ENCODE measurements at regions not wholly inside any gene's neighbourhood (a gene's known extent, or its start where the extent isn't known, plus 50 kb on each side); places are given as distances from the start of the nearest gene placed in this dataset.
A peak's percentile ranks its signal among the peaks of the same experiment; 100 is the strongest.
"Not testable (repeated sequence)": the region's sequence is repeated elsewhere in the genome, so short reads cannot be mapped to it uniquely, and the experiment has no call there.

DNA sequence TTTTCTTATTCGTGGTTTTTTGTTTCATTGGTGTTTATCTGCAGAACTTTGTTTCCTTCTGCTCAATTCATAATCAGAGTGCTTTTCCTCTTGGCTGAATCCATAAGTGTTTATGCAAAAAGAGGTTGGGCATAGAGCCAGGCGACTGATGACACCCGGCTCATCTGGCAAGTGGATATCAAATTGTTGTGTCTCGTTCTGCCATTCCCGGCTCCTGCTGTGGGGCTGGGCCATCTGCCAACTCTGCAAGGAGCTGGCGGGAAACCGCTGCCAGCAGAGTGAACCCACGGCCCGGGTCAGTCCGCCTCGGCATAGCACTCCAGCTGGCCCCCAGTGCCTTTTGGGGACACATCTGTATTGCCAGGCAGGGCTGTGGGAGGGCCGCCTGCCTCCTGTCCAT is 83.0 kb upstream of the ROPN1B start:
- DNase-seq (ENCODE audit: extremely low spot score); CTCF ChIA-PET; POLR2A ChIA-PET: not testable (repeated sequence)

DNA sequence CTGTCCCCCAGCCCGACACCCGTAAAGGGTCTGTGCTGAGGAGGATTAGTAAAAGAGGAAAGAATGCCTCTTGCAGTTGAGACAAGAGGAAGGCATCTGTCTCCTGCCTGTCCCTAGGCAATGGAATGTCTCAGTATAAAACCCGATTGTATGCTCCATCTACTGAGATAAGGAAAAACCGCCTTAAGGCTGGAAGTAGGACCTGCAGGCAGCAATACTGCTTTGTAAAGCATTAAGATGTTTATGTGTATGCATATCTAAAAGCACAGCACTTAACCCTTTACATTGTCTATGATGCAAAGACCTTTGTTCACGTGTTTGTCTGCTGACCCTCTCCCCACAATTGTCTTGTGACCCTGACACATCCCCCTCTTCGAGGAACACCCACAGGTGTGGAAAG is 69.8 kb upstream of the ROPN1B start:
- POLR2A ChIA-PET; CTCF ChIA-PET; DNase-seq (ENCODE audit: extremely low spot score): not testable (repeated sequence)

DNA sequence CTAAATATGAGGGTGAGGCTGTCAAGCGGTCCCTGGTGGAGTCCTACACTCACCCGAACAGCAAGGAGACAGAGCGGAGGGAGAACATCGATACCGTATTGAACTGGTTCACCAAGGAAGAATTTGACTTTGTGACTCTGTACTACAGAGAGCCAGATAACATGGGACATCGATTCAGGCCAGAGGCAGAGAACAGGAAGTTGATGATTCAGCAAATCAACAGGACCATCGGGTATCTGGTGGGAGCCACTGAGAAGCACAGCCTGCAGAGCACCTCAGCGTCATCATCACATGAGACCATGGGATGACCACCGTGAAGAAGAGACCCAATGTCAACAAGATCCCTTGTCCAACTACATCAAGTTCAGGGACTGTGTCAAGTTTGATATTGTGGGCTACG is 67.5 kb upstream of the ROPN1B start:
- DNase-seq (ENCODE audit: extremely low spot score); CTCF ChIA-PET; POLR2A ChIA-PET: not testable (repeated sequence)

DNA sequence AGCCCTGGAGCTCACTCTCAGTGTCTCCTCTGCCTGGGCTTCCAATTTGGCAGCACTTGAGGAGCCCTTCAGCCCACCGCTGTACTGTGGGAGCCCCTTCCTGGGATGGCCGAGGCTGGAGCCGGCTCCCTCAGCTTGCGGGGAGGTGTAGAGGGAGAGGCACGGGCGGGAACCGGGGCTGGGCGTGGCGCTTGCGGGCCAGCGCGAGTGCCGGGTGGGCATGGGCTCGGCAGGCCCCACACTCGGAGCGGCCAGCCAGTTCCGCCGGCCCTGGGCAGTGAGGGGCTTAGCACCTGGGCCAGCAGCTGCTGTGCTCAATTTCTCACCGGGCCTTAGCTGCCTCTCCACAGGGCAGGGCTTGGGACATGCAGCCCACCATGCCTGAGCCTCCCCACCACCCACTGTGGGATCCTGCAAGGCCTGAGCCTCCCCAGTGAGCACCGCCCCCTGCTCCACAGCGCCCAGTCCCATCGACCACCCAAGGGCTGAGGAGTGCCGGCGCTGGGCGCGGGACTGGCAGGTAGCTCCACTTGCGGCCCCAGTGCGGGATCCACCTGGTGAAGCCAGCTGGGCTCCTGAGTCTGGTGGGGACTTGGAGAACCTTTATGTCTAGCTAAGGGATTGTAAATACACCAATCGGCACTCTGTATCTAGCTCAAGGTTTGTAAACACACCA is 65.1 kb upstream of the ROPN1B start:
- DNase-seq (ENCODE audit: extremely low spot score); POLR2A ChIA-PET: not testable (repeated sequence)
- CTCF ChIA-PET = interaction anchor here (0.5 kb wide), 1 partner anchor 413 kb away, joined by 3 read pairs; no protein-coding TSS in a partner anchor

DNA sequence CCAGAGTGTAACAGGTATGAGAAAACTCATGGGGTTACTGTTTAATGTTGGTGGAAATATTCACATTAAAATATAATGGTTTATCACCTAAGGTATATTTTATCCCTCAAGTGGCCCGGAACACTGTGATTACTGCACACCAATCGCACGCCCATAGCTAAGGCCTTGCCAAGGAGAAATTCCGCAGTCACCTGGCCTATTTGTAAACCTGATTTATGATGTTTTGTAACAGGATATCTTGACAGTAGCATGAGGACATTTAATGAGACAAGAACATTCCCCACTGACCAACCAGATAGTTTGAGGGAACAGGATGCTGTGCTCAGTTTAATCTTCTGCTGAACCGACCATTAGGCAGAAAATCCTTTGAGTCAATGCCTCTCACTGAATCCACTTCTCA is 61.7 kb upstream of the ROPN1B start:
- DNase-seq (ENCODE audit: extremely low spot score); CTCF ChIA-PET; POLR2A ChIA-PET: not testable (repeated sequence)

DNA sequence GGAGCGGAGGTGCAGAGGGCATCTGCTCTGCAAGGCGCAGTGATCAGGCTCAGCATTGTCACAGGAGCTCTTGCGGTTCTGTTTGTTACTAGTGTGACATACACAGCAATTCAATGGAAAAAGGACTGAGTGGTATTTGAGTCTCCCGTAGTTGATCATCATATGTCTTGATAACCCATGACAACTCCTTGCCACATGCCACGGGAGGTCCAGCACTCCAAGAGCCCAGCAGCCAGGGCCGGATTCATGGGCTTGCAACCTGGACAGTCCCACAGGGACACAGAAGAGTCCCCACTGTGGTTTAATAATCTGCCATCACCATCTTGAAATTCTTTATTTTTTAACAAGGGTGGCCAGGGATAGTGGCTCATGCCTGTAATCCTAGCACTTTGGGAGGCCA is 58.1 kb upstream of the ROPN1B start:
- CTCF ChIA-PET = not testable (repeated sequence)

DNA sequence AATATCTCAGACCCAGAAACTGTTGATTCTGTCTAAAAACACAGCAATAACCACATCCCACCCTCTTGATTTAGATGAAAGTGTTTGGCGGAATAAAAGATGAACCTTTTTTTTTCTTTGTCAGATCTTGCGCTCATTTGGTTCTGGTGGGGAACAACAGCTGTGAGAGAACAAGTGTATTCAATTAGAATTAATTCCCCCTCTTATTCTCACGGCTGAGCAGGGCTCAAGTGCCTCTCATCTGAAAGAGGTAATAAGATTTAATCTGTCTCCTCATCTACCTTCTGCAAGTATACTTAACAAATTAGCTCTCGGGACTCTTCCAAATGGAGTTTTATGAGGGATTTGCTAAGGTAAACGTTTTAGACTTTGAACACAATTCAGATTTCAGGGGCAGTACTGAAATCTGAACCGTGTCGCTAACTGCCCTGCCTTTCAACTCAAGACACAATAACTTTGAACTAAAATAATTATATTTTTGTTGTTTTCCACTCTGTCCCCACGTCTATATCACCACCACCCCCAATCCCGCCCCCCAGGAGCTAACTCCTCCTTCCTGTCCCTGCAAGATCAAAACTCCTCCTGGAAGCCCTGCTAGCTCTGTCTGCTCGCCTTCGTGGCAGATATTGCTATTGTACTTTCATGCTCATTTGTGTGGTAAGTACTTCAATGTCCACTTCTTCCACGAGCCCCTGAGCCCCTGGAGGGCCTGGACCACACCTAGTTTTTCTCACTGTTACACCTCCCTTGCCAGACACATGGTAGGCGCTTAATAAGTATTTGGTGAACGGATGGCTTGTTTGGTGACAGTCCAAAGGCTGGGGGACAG is 54.2 kb upstream of the ROPN1B start:
- CTCF ChIA-PET; DNase-seq (ENCODE audit: extremely low spot score): not testable (repeated sequence)

More for the DNA sequence above, 58.1 kb upstream of the ROPN1B start:
- POLR2A ChIA-PET; DNase-seq (ENCODE audit: extremely low spot score): not testable (repeated sequence)

DNA sequence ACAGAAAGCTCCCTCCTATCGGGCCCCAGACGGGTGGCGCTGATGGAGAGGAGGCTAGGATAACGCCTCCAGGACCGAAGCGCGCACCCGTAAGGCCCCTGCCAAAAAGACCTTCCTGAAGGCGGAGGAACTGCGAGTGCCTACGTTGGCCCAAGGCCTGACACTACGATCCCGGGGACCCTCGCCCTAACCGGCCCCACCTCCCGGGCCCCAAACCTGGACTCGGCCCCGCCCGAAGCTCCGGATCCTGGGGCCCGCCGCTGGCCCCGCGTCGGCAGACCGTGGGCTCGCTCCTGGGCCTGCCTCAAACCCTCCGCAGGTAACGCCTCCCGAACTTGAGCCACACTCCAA is 53.6 kb upstream of the ROPN1B start:
- POLR2A ChIA-PET; DNase-seq (ENCODE audit: extremely low spot score); CTCF ChIA-PET: not testable (repeated sequence)

More for the DNA sequence above, 54.2 kb upstream of the ROPN1B start:
- TF ChIP-seq L3MBTL2 (conservative IDR thresholded peaks at IDR 0.05) = 0 out of 2 replicates have a peak, but pooled peaks have one; percentile 46
- POLR2A ChIA-PET = not testable (repeated sequence)

DNA sequence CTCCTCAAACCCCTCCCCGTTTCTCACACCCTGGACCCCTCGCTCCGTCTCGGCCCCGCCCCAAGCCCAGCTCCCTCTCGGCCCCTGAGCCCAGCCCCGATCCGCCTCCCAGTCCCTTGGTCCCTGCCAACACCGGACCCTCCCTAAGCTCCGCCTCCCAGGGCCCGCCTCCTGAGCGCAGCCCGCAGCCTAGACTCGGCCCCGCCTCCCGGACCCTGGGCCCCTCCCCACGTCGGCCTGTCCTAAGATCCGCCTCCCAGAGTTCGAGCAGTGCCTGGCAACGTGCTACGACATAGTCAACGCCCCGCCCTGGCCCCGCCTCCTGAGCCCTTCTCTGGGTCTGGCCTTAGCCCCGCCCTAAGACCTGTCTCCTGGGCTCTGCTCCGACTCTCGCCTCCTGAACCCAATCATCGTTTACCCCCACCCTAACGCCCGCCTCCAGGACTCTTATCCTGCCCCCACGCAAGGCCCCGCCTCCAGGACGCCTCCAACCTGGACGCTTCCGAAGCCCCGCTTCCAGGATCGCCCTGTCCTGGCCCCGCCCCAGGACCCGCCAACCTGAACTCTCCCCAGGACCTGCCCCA is 53.1 kb upstream of the ROPN1B start:
- POLR2A ChIA-PET, CTCF ChIA-PET: not testable (repeated sequence)
- peak; percentile 79 for DNase-seq (ENCODE audit: extremely low spot score)

DNA sequence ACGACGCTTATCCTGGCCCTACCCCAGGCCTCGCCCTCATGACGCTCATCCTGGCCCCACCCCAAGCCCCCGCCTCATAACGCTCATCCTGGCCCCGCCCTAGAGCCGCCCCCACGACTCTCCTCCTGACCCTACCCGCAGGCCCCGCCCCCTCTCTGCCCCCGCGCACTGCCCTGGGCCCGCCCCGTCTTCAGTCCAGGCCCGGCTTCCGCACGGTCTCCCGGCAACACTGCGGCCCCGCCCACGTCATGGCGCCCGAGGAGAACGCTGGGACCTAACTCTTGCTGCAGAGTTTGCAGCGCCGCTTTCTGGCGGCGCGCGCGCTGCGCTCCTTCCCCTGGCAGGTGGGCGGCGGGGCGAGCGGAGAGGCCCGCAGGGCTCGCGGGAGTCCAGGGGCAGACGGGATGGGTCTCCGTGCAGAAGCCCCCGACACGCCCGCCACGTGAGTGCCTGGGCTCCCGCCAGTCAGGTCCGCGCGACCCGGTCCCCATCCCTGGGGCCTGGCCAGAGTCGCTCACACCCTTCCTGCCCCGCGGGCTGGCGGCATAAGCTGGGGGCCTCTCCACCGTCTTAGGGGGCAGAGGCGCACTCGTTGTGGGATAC is 52.5 kb upstream of the ROPN1B start:
- peak; percentile 84 for DNase-seq (ENCODE audit: extremely low spot score)
- peak; percentile 85 for TF ChIP-seq L3MBTL2 (conservative IDR thresholded peaks at IDR 0.05)
- no peak for TF ChIP-seq CTBP1 (IDR thresholded peaks at IDR 0.05; ENCODE audit: borderline replicate concordance)
- POLR2A ChIA-PET = interaction anchor here (1.0 kb wide), 1 partner anchor 19 kb away, joined by 3 read pairs; no protein-coding TSS in a partner anchor
- CTCF ChIA-PET = no interaction called here

DNA sequence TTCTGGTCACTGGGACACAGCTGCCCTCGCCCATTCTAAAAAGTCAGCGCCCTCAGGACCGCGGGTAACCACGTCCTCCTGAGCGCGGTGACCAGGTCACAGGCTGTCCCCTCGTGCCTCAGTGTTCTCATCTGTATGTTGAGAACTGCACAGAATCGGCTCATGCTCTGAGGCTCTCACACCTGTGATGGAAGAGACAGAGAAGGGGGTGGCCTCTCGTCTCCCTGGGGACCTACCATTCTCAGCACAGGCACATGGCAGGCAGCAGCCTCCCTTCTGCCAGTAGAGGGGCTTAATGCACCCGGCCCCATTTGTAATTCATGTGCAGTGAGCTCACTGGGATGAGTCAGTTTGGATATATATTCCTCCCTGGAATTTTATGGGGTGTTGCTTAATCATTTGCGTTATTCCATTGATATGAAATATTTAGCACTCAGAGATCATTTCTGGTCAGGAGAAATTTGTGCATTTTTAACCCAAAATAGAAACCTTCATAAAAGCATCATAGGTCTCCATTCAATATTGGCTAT is 51.9 kb upstream of the ROPN1B start:
- POLR2A ChIA-PET = interaction anchor here (1.0 kb wide), 1 partner anchor 19 kb away, joined by 3 read pairs; no protein-coding TSS in a partner anchor
- CTCF ChIA-PET; DNase-seq (ENCODE audit: extremely low spot score): not testable (repeated sequence)
- TF ChIP-seq L3MBTL2 (conservative IDR thresholded peaks at IDR 0.05) = peak; percentile 70; the same call in 1 of the 2 replicates

DNA sequence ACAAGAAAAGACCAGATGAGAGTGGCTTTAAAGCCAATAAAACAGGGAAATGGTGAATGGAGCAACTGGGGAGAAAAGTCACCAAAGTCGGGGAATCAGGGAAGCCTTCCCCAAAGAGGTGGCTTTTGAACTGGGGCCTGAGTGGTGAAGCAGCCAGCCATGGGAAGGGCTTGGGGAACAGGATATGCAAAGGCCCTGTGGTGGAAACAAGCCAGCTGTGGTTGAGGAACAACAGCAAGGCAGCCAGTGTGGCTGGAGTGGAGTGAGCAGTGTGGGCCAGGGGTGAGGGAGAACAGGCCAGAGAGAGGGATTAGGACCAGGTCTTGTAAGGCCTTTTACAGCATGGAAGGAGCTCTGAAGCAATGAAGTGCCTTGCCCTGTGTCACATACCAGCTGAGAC is 51.0 kb upstream of the ROPN1B start:
- DNase-seq (ENCODE audit: extremely low spot score); POLR2A ChIA-PET: not testable (repeated sequence)
- CTCF ChIA-PET = interaction anchor here (0.9 kb wide), 1 partner anchor 14 kb away, joined by 3 read pairs; no protein-coding TSS in a partner anchor

DNA sequence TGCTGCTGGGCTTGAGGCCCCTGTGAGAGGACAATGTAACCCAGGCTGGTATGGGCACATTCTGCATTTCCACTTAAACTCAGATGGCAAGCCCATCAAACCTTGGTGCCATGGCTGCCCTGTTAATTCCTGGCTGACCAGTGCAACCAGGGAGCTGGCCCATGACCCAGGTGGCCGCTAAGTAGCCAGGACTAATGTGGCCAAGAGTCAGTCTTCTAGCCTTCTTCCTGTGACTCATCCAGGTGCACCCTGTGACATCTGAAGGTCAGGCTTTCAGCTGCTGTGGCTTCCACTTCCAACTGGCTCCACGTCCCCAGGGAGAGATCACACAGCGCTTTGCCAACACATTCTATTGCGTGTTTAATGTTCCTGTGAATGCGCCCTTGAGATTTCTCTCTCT is 50.5 kb upstream of the ROPN1B start:
- DNase-seq (ENCODE audit: extremely low spot score); POLR2A ChIA-PET: not testable (repeated sequence)
- CTCF ChIA-PET = interaction anchor here (0.9 kb wide), 1 partner anchor 13 kb away, joined by 3 read pairs; no protein-coding TSS in a partner anchor

DNA sequence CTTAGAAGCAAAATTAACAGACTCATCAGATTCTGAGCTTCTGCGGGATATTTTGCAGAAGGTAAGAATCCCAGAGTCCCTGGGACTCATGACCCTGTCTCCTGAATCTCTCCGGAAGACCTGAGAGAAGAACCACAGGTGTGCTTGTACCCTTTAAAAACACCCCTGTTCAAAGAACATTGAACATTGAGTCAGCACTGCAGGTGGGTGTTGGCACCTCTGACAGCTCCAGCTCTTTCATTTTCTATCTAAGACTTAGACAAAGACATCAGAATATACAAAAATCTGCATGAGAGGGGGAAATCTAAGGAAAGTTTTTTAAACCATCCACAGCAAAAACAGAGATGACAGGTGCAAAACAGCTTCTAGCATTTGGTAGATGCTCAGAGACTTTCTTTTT is 50.1 kb upstream of the ROPN1B start:
- DNase-seq (ENCODE audit: extremely low spot score); POLR2A ChIA-PET: not testable (repeated sequence)
- CTCF ChIA-PET = interaction anchor here (0.9 kb wide), 1 partner anchor 13 kb away, joined by 3 read pairs; no protein-coding TSS in a partner anchor
